OCI-LY3 (cell line): ENCODE measurements at regions not wholly inside any gene's neighbourhood (a gene's known extent, or its start where the extent isn't known, plus 50 kb on each side); places are given as distances from the start of the nearest gene placed in this dataset.

Experiments used
- CTCF ChIP-seq: fragments of 200-600, 300-600 bp; sonication (generic); IDR thresholded peaks from 2 replicates; pipeline ENCODE4 v1.5.1; 2014; ENCODE audit warnings: antibody characterized with exemption, low read length, low read depth
- EZH2phosphoT487 ChIP-seq: fragments of 200-600 bp; shearing (Covaris generic); IDR thresholded peaks from 2 replicates; pipeline ENCODE4 v1.6.1; 2018; ENCODE audit warnings: antibody characterized with exemption, mixed run types, low read depth

- TF ChIP-seq CTCF (no peak), EZH2phosphoT487 (no peak)
Measured at GRCh38 chr11:121780971-121781370, 328.2 kb upstream of the SORL1-AS1 start.
